Tibial nerve (tissue), 3 donors: ENCODE measurements at regions not wholly inside any gene's neighbourhood (a gene's known extent, or its start where the extent isn't known, plus 50 kb on each side); places are given as distances from the start of the nearest gene placed in this dataset.
"Not testable (repeated sequence)": the region's sequence is repeated elsewhere in the genome, so short reads cannot be mapped to it uniquely, and the experiment has no call there.

Source experiments
- CTCF ChIP-seq, 5 experiments: fragments of 200-600 bp in 3 of 5; fragments of 450-650 bp in 2 of 5; sonication (generic) in 3 of 5; IDR thresholded peaks; one replicate each; pipeline ENCODE4 v1.5.1; 2016 to 2019; ENCODE audit warnings: antibody characterized with exemption in 5 of 5, mild to moderate bottlenecking in 3 of 5, moderate library complexity in 2 of 5
- POLR2A ChIP-seq, 2 donors: fragments of 450-650 bp; IDR thresholded peaks; one replicate each; pipeline ENCODE4 v1.6.1; 2017; ENCODE audit warnings: antibody characterized with exemption in 2 of 2, mild to moderate bottlenecking in 2 of 2, moderate library complexity in 2 of 2

- TF ChIP-seq CTCF, POLR2A (IDR thresholded peaks at IDR 0.05): not testable (repeated sequence)
Observed at GRCh38 chr4:18688351-18688750, 666.8 kb upstream of the LCORL start.
